GM12872 (cell line): ENCODE measurements at regions not wholly inside any gene's neighbourhood (a gene's known extent, or its start where the extent isn't known, plus 50 kb on each side); places are given as distances from the start of the nearest gene placed in this dataset.

Source experiments
- CTCF ChIP-seq: IDR thresholded peaks from 3 replicates; pipeline ENCODE4 v1.5.1; 2011; ENCODE audit warnings: low read depth, mild to moderate bottlenecking, low read length, moderate library complexity; ENCODE audit not compliant: insufficient read depth

GRCh38 chr6:19715167-19715551 is 122.0 kb upstream of the ID4 start:
- TF ChIP-seq CTCF: no peak

- no peak for TF ChIP-seq CTCF
These were observed 117.5 kb upstream of the ID4 start for GRCh38 chr6:19719691-19720128.

GRCh38 chr6:19721766-19722377 is 115.3 kb upstream of the ID4 start:
- TF ChIP-seq CTCF: no peak

GRCh38 chr6:19722999-19723398 is 114.2 kb upstream of the ID4 start:
- TF ChIP-seq CTCF: no peak

- TF ChIP-seq CTCF: no peak
These were observed 113.6 kb upstream of the ID4 start for GRCh38 chr6:19723545-19723944.

- TF ChIP-seq CTCF: no peak
These were observed 105.9 kb upstream of the ID4 start for GRCh38 chr6:19731282-19731681.

GRCh38 chr6:19734061-19734460 is 103.1 kb upstream of the ID4 start:
- no peak for TF ChIP-seq CTCF
